K562 (cell line): ENCODE measurements at regions not wholly inside any gene's neighbourhood (a gene's known extent, or its start where the extent isn't known, plus 50 kb on each side); places are given as distances from the start of the nearest gene placed in this dataset.

Experiments used
- ATAC-seq: fragments of 200-7000 bp; cut with Tn5 transposase; 3 replicates; pipeline ENCODE4 v1.9.1; 2020; ENCODE audit warnings: moderate library complexity
- BruUV-seq: library from RNA; stranded (reverse); fragments of 400-500 nt; replicated peaks from 2 replicates; lab custom pipeline; 2021; lab: Mats Ljungman, UMichigan
- CTCF ChIA-PET: fragments of 300-600 bp; formaldehyde crosslinking; extraction: SDS; loops from one replicate; lab custom pipeline; 2021; ENCODE audit warnings: low intra/inter-chr PET ratio; lab: Yijun Ruan, JAX
- POLR2A ChIA-PET: fragments of 300-600, 350-650 bp; sonication (Branson Sonifier 250); formaldehyde crosslinking; extraction: SDS; loops from one replicate; lab custom pipeline; 2021; ENCODE audit warnings: antibody characterized with exemption, inconsistent platforms; lab: Yijun Ruan, JAX
- DNase-seq, 4 experiments: peaks; one replicate each; pipeline versions ENCODE4 v3.0.0 to v3.0.0-alpha.2; 2011 to 2018; ENCODE audit warnings: low spot score in 3 of 4, mixed read lengths in 3 of 4; ENCODE audit errors: extremely low read depth in 1 of 4
- FAIRE-seq: peaks from 2 replicates; lab custom pipeline; 2011; peaks lifted over from hg19 to GRCh38; lab: Jason Lieb, UNC
- H2AFZ ChIP-seq: 2 replicates; pipeline ENCODE4 v1.6.0; 2011; ENCODE audit warnings: low read depth, low read length, control low read depth, inconsistent platforms
- H3K27ac ChIP-seq: fragments of 200-600 bp; 3 replicates; pipeline ENCODE4 v1.8.0; 2011; ENCODE audit warnings: low read depth, mild to moderate bottlenecking, control low read depth, inconsistent platforms, low read length, moderate library complexity, mixed read lengths; ENCODE audit errors: extremely low read depth
- H3K27me3 ChIP-seq, 2 experiments: fragments of 300-600 bp in 1 of 2; 2 replicates in 1 of 2; 3 replicates in 1 of 2; pipeline versions ENCODE4 v1.6.0 to v1.8.0; 2011; ENCODE audit warnings: inconsistent platforms in 2 of 2, low read length in 2 of 2, mild to moderate bottlenecking in 1 of 2, mixed read lengths in 1 of 2, moderate library complexity in 1 of 2; ENCODE audit not compliant: control insufficient read depth in 2 of 2, insufficient read depth in 2 of 2
- H3K36me3 ChIP-seq: fragments of 300-600 bp; 3 replicates; pipeline ENCODE4 v1.8.0; 2011; ENCODE audit warnings: mild to moderate bottlenecking, low read length, inconsistent platforms; ENCODE audit not compliant: control insufficient read depth, insufficient read depth
- H3K4me1 ChIP-seq, 2 experiments: fragments of 200-600 bp in 1 of 2; replicated peaks in 1 of 2; 2 replicates in 1 of 2; 3 replicates in 1 of 2; pipeline versions ENCODE4 v1.5.1 to v1.8.0; 2011; ENCODE audit warnings: inconsistent platforms in 2 of 2, low read length in 2 of 2, mild to moderate bottlenecking in 1 of 2, mixed read lengths in 1 of 2, moderate library complexity in 1 of 2; ENCODE audit not compliant: control insufficient read depth in 2 of 2, insufficient read depth in 2 of 2
- H3K4me2 ChIP-seq: 2 replicates; pipeline ENCODE4 v1.6.1; 2011; ENCODE audit warnings: low read length, control low read depth, inconsistent platforms, mixed read lengths; ENCODE audit not compliant: insufficient read depth
- H3K4me3 ChIP-seq: fragments of 200-600 bp; sonication (generic), shearing (Covaris generic); 2 replicates; pipeline ENCODE4 v1.5.1; 2016; ENCODE audit warnings: control low read depth, inconsistent platforms
- H3K79me2 ChIP-seq: fragments of 200-600 bp; 3 replicates; pipeline ENCODE4 v1.8.0; 2011; ENCODE audit warnings: low read length, inconsistent platforms; ENCODE audit not compliant: control insufficient read depth, insufficient read depth
- H3K9ac ChIP-seq, 2 experiments: 2 replicates each; pipeline versions ENCODE4 v1.6.0 to v1.6.1; 2011; ENCODE audit warnings: low read depth in 2 of 2, low read length in 2 of 2, control low read depth in 1 of 2, inconsistent platforms in 1 of 2, mild to moderate bottlenecking in 1 of 2, mixed read lengths in 1 of 2; ENCODE audit not compliant: insufficient read depth in 1 of 2
- H3K9me1 ChIP-seq: one replicate; pipeline ENCODE4 v1.6.0; 2011; ENCODE audit warnings: inconsistent platforms, mild to moderate bottlenecking, low read length, moderate library complexity; ENCODE audit not compliant: control insufficient read depth, insufficient read depth
- H3K9me3 ChIP-seq: replicated peaks from 2 replicates; pipeline ENCODE4 v1.5.1; 2011; ENCODE audit warnings: low read depth, low read length, inconsistent platforms; ENCODE audit not compliant: control insufficient read depth, insufficient read depth
- H4K20me1 ChIP-seq: replicated peaks from 2 replicates; pipeline ENCODE4 v1.6.1; 2011; ENCODE audit warnings: low read length, inconsistent platforms, mixed read lengths; ENCODE audit not compliant: control insufficient read depth, insufficient read depth
- ID3 ChIP-seq, 2 experiments: fragments of 250-450 bp in 1 of 2; fragments of 450-650 bp in 1 of 2; sonication (Bioruptor Pico) in 1 of 2; IDR thresholded peaks; 2 replicates each; pipeline versions ENCODE4 v1.6.1 to v1.8.0; 2016 to 2021; ENCODE audit warnings: mild to moderate bottlenecking in 2 of 2, moderate library complexity in 2 of 2, missing compliant biosample characterization in 1 of 2, missing genetic modification characterization in 1 of 2
- IRF2 ChIP-seq: sonication (generic); formaldehyde crosslinking; IDR thresholded peaks from 2 replicates; pipeline ENCODE4 v1.8.1; 2022; ENCODE audit warnings: mild to moderate bottlenecking, missing genetic modification reagents
- MXI1 ChIP-seq: IDR thresholded peaks from 2 replicates; pipeline ENCODE4 v1.6.1; 2011; ENCODE audit warnings: low read depth, mild to moderate bottlenecking, improper control_type of control experiment, low read length
- PBX2 ChIP-seq, 2 experiments: IDR thresholded peaks in 1 of 2; conservative IDR thresholded peaks in 1 of 2; 2 replicates each; pipeline ENCODE4 v1.6.1; 2016; ENCODE audit warnings: low read depth in 2 of 2, mild to moderate bottlenecking in 1 of 2, missing compliant biosample characterization in 1 of 2, missing genetic modification characterization in 1 of 2, moderate library complexity in 1 of 2
- ZBTB5 ChIP-seq: fragments of 450-650 bp; IDR thresholded peaks from 2 replicates; pipeline ENCODE4 v1.6.1; 2017; ENCODE audit warnings: antibody characterized with exemption
- ZNF23 ChIP-seq: fragments of 250-450 bp; sonication (Bioruptor Pico); IDR thresholded peaks from 2 replicates; pipeline ENCODE4 v1.4.0; 2020; ENCODE audit warnings: mild to moderate bottlenecking
- in situ Hi-C: fragments of 300-500 bp; cut with MboI; formaldehyde crosslinking; loops from 4 replicates; pipeline ENCODE4 v1.15.0; 2018; ENCODE audit warnings: inconsistent platforms, mixed read lengths
- intact Hi-C: fragments of 100-400 bp; cut with micrococcal nuclease; formaldehyde crosslinking; loops from 2 replicates; pipeline ENCODE4 v1.14.2; 2022

GRCh38 chr15:67977414-67978089 lies 76.6 kb upstream of the PIAS1 start (continued):
- TF ChIP-seq ID3 (CRISPR knock-in tag; IDR thresholded peaks at IDR 0.05): no peak
- peak; percentile 50; the same call in 1 of the 2 replicates for TF ChIP-seq ID3 (tag; IDR thresholded peaks at IDR 0.05)
- TF ChIP-seq ZBTB5: no peak
- TF ChIP-seq MXI1: no peak
- TF ChIP-seq IRF2 (CRISPR knock-in tag): no peak

- Histone ChIP-seq H3K4me1 (no peaks in the 10 kb centered on the region), H3K27ac (no peak overlapping the region), H3K4me2 (no peak overlapping the region), H3K9ac (no peak overlapping the region), H3K79me2 (no peaks in the 10 kb centered on the region), H4K20me1 (no peaks in the 10 kb centered on the region), H3K4me3 (no peak overlapping the region), H3K27me3 (no peaks in the 10 kb centered on the region), H3K9me3 (no peaks in the 10 kb centered on the region), H3K36me3 (no peaks in the 10 kb centered on the region), H3K9me1 (no peaks in the 10 kb centered on the region), H2AFZ (no peak overlapping the region)
- FAIRE-seq (no peak), DNase-seq (no peak), ATAC-seq (no peak)
- CTCF ChIA-PET: no interaction called here
- TF ChIP-seq ZNF23 (CRISPR knock-in tag): no peak
- no peak for TF ChIP-seq PBX2 (CRISPR knock-in tag; IDR thresholded peaks at IDR 0.05; ENCODE audit: low read depth)
- no peak for TF ChIP-seq PBX2 (tag; conservative IDR thresholded peaks at IDR 0.05; ENCODE audit: low read depth)
- POLR2A ChIA-PET: interaction anchor here (0.8 to 0.9 kb wide), 2 partner anchors 11 to 17 kb away, joined by 3 to 4 read pairs; no protein-coding TSS in a partner anchor
- no TSS peak for BruUV-seq
- in situ Hi-C loops (no loop called here), intact Hi-C loops (no loop called here)
Measured at GRCh38 chr15:67979281-67979680, 74.8 kb upstream of the PIAS1 start.
